NCI-H748 (cell line): ENCODE measurements at regions not wholly inside any gene's neighbourhood (a gene's known extent, or its start where the extent isn't known, plus 50 kb on each side); places are given as distances from the start of the nearest gene placed in this dataset.

Experiments used
- DNase-seq: peaks from one replicate; lab custom pipeline; 2025; ENCODE audit not compliant: unreplicated experiment; lab: John Stamatoyannopoulos, UW

- no peak for DNase-seq
These were observed 690.4 kb upstream of the NRXN1 start for GRCh38 chr2:51722311-51722710.

- no peak for DNase-seq
These were observed 688.9 kb upstream of the NRXN1 start for GRCh38 chr2:51720826-51721225.

GRCh38 chr2:51718881-51719280 is 686.9 kb upstream of the NRXN1 start:
- DNase-seq = no peak

- no peak for DNase-seq
These were observed 685.4 kb upstream of the NRXN1 start for GRCh38 chr2:51717312-51717711.

- no peak for DNase-seq
These were observed 679.8 kb upstream of the NRXN1 start for GRCh38 chr2:51711766-51712165.

GRCh38 chr2:51710222-51710621 is 678.3 kb upstream of the NRXN1 start:
- DNase-seq = peak; percentile 24

- DNase-seq = no peak
These were observed 675.7 kb upstream of the NRXN1 start for GRCh38 chr2:51707625-51708024.

- peak; percentile 70 for DNase-seq
These were observed 674.3 kb upstream of the NRXN1 start for GRCh38 chr2:51706220-51706619.

- no peak for DNase-seq
These were observed 673.5 kb upstream of the NRXN1 start for GRCh38 chr2:51705417-51705816.

GRCh38 chr2:51698021-51698420 is 666.1 kb upstream of the NRXN1 start:
- DNase-seq = no peak

GRCh38 chr2:51697095-51697494 is 665.2 kb upstream of the NRXN1 start:
- DNase-seq = no peak

- DNase-seq = no peak
These were observed 663.6 kb upstream of the NRXN1 start for GRCh38 chr2:51695531-51695930.

GRCh38 chr2:51693640-51694039 is 661.7 kb upstream of the NRXN1 start:
- no peak for DNase-seq

- DNase-seq = no peak
These were observed 649.9 kb upstream of the NRXN1 start for GRCh38 chr2:51681854-51682253.

- no peak for DNase-seq
These were observed 641.7 kb upstream of the NRXN1 start for GRCh38 chr2:51673628-51674027.

GRCh38 chr2:51667679-51668078 is 635.7 kb upstream of the NRXN1 start:
- DNase-seq = no peak

- no peak for DNase-seq
These were observed 630.3 kb upstream of the NRXN1 start for GRCh38 chr2:51662187-51662586.

- DNase-seq = no peak
These were observed 625.9 kb upstream of the NRXN1 start for GRCh38 chr2:51657849-51658248.

- DNase-seq = no peak
These were observed 618.8 kb upstream of the NRXN1 start for GRCh38 chr2:51650769-51651168.

- no peak for DNase-seq
These were observed 617.4 kb upstream of the NRXN1 start for GRCh38 chr2:51649366-51649765.

GRCh38 chr2:51638811-51639210 is 606.9 kb upstream of the NRXN1 start:
- no peak for DNase-seq

- no peak for DNase-seq
These were observed 601.1 kb upstream of the NRXN1 start for GRCh38 chr2:51633073-51633472.

GRCh38 chr2:51629406-51629805 is 597.5 kb upstream of the NRXN1 start:
- no peak for DNase-seq

- no peak for DNase-seq
These were observed 597.0 kb upstream of the NRXN1 start for GRCh38 chr2:51628917-51629316.
